IMR-90 (cell line): ENCODE measurements at regions not wholly inside any gene's neighbourhood (a gene's known extent, or its start where the extent isn't known, plus 50 kb on each side); places are given as distances from the start of the nearest gene placed in this dataset.

Source experiments
- ATAC-seq: fragments of 200-7000 bp; cut with Tn5 transposase; 2 replicates; pipeline ENCODE4 v1.9.1; 2020; ENCODE audit warnings: low read depth, mild to moderate bottlenecking, moderate library complexity
- BruUV-seq: library from RNA; stranded (reverse); fragments of 400-500 nt; replicated peaks from 2 replicates; lab custom pipeline; 2021; lab: Mats Ljungman, UMichigan
- CTCF ChIA-PET: fragments of 300-600 bp; formaldehyde crosslinking; extraction: SDS; loops from one replicate; lab custom pipeline; 2021; ENCODE audit warnings: antibody characterized with exemption; lab: Yijun Ruan, JAX
- POLR2A ChIA-PET: fragments of 300-600 bp; sonication (Branson Sonifier 250); formaldehyde crosslinking; loops from one replicate; lab custom pipeline; 2022; ENCODE audit warnings: antibody characterized with exemption; ENCODE audit not compliant: unreplicated experiment; lab: Charles Lee
- DNase-seq: peaks from one replicate; pipeline ENCODE4 v3.0.0; 2013
- H2AFZ ChIP-seq: replicated peaks from 2 replicates; pipeline ENCODE3; 2013; ENCODE audit warnings: low read length, mild to moderate bottlenecking; ENCODE audit not compliant: poor library complexity
- H2AK5ac ChIP-seq: 2 replicates; pipeline ENCODE4 v1.6.1; 2013; ENCODE audit warnings: low read depth, low read length, inconsistent platforms
- H2AK9ac ChIP-seq: replicated peaks from 2 replicates; pipeline ENCODE3; 2013; ENCODE audit warnings: mild to moderate bottlenecking, low read depth, low read length, moderate library complexity; ENCODE audit not compliant: poor library complexity
- H2BK120ac ChIP-seq: 2 replicates; pipeline ENCODE4 v1.6.1; 2013; ENCODE audit warnings: low read depth, low read length, inconsistent platforms
- H2BK15ac ChIP-seq: 3 replicates; pipeline ENCODE4 v1.6.1; 2013; ENCODE audit warnings: low read depth, low read length, inconsistent platforms
- H2BK20ac ChIP-seq: 2 replicates; pipeline ENCODE4 v1.6.1; 2013; ENCODE audit warnings: low read depth, mild to moderate bottlenecking, inconsistent platforms, low read length, moderate library complexity
- H2BK5ac ChIP-seq: 2 replicates; pipeline ENCODE4 v1.6.1; 2013; ENCODE audit warnings: mild to moderate bottlenecking, low read depth, low read length, inconsistent platforms; ENCODE audit not compliant: poor library complexity, severe bottlenecking
- H3K14ac ChIP-seq: replicated peaks from 2 replicates; pipeline ENCODE4 v1.6.1; 2013; ENCODE audit warnings: low read depth, low read length, inconsistent platforms
- H3K18ac ChIP-seq: 2 replicates; pipeline ENCODE4 v1.6.1; 2013; ENCODE audit warnings: low read depth, low read length, control low read depth
- H3K23ac ChIP-seq: 2 replicates; pipeline ENCODE4 v1.6.1; 2013; ENCODE audit warnings: low read depth, low read length, inconsistent platforms
- H3K27ac ChIP-seq: 2 replicates; pipeline ENCODE4 v1.5.1; 2013; ENCODE audit warnings: mild to moderate bottlenecking, control low read depth, low read length; ENCODE audit not compliant: insufficient read depth
- H3K27me3 ChIP-seq: 2 replicates; pipeline ENCODE4 v1.6.1; 2013; ENCODE audit warnings: low read length; ENCODE audit not compliant: control insufficient read depth, insufficient read depth
- H3K36me3 ChIP-seq: 2 replicates; pipeline ENCODE4 v1.6.1; 2013; ENCODE audit warnings: low read length, mixed read lengths; ENCODE audit not compliant: control insufficient read depth, insufficient read depth
- H3K4ac ChIP-seq: 2 replicates; pipeline ENCODE4 v1.6.1; 2013; ENCODE audit warnings: low read depth, low read length, inconsistent platforms
- H3K4me1 ChIP-seq: 2 replicates; pipeline ENCODE4 v1.6.1; 2013; ENCODE audit warnings: low read length, mixed read lengths; ENCODE audit not compliant: control insufficient read depth, insufficient read depth
- H3K4me2 ChIP-seq: 2 replicates; pipeline ENCODE4 v1.6.1; 2013; ENCODE audit warnings: low read depth, mild to moderate bottlenecking, control low read depth, low read length, moderate library complexity
- H3K4me3 ChIP-seq: 2 replicates; pipeline ENCODE4 v1.5.1; 2013; ENCODE audit warnings: low read depth, mild to moderate bottlenecking, control low read depth, low read length, moderate library complexity; ENCODE audit not compliant: insufficient read depth
- H3K56ac ChIP-seq: 2 replicates; pipeline ENCODE4 v1.6.1; 2013; ENCODE audit warnings: low read length, inconsistent platforms; ENCODE audit not compliant: insufficient read depth; ENCODE audit errors: extremely low read depth
- H3K79me1 ChIP-seq, 2 experiments: 2 replicates each; pipeline ENCODE4 v1.6.1; 2013; ENCODE audit warnings: low read length in 2 of 2, inconsistent platforms in 1 of 2, low read depth in 1 of 2
- H3K9ac ChIP-seq: 2 replicates; pipeline ENCODE4 v1.6.1; 2013; ENCODE audit warnings: low read depth, low read length, control low read depth
- H3K9me1 ChIP-seq: 2 replicates; pipeline ENCODE4 v1.6.1; 2013; ENCODE audit warnings: low read length, inconsistent platforms; ENCODE audit not compliant: insufficient read depth
- H3K9me3 ChIP-seq: 2 replicates; pipeline ENCODE4 v1.6.1; 2013; ENCODE audit warnings: low read length; ENCODE audit not compliant: control insufficient read depth, insufficient read depth
- H4K20me1 ChIP-seq: 2 replicates; pipeline ENCODE4 v1.6.1; 2013; ENCODE audit warnings: low read length, inconsistent platforms; ENCODE audit not compliant: insufficient read depth
- H4K5ac ChIP-seq: 2 replicates; pipeline ENCODE4 v1.6.1; 2013; ENCODE audit warnings: mild to moderate bottlenecking, low read depth, low read length, control low read depth
- H4K8ac ChIP-seq, 2 experiments: 2 replicates each; pipeline ENCODE4 v1.6.1; 2013; ENCODE audit warnings: low read depth in 2 of 2, low read length in 2 of 2, control low read depth in 1 of 2, inconsistent platforms in 1 of 2
- H4K91ac ChIP-seq: 2 replicates; pipeline ENCODE4 v1.6.1; 2013; ENCODE audit warnings: low read depth, low read length, inconsistent platforms; ENCODE audit not compliant: insufficient read depth
- MAZ ChIP-seq: IDR thresholded peaks from 2 replicates; pipeline ENCODE4 v1.6.1; 2012; ENCODE audit warnings: low read depth, mild to moderate bottlenecking, low read length, improper control_type of control experiment, moderate library complexity, borderline replicate concordance
- SMC3 ChIP-seq: fragments of 150-350 bp; IDR thresholded peaks from 2 replicates; pipeline ENCODE4 v1.6.1; 2016; ENCODE audit warnings: low read depth, mild to moderate bottlenecking, antibody characterized with exemption, low read length, moderate library complexity
- USF2 ChIP-seq: fragments of 150-350 bp; IDR thresholded peaks from 2 replicates; pipeline ENCODE4 v1.6.1; 2017; ENCODE audit warnings: mild to moderate bottlenecking, antibody characterized with exemption, low read length, low read depth
- WGBS, 2 experiments: methylation state at CpG; one replicate each; pipeline versions ENCODE4 v1.1.5 to v1.1.7; 2013; ENCODE audit warnings: missing lambda C conversion rate in 2 of 2; ENCODE audit not compliant: insufficient read length in 1 of 2; ENCODE audit errors: extremely low coverage in 2 of 2; 5-methylcytosine and 5-hydroxymethylcytosine counted together
- dilution Hi-C: fragments of 300-500 bp; cut with HindIII; formaldehyde crosslinking; loops from one replicate; pipeline ENCODE4 v1.14.3; 2018; ENCODE audit warnings: low sequenced_read_pairs; ENCODE audit not compliant: unreplicated experiment
- in situ Hi-C: fragments of 300-500 bp; cut with MboI; formaldehyde crosslinking; loops from 3 replicates; pipeline ENCODE4 v1.14.3; 2019; ENCODE audit warnings: low sequenced_read_pairs, inconsistent platforms, mixed read lengths
- intact Hi-C: fragments of 100-400 bp; cut with micrococcal nuclease; formaldehyde crosslinking; loops from 2 replicates; pipeline ENCODE4 v1.10.0; 2022

- no TSS peak for BruUV-seq
- no peak overlapping the region for H3K9ac ChIP-seq
- H3K18ac ChIP-seq: no peak overlapping the region
- no peak overlapping the region for H4K91ac ChIP-seq
- H3K4me1 ChIP-seq: no peaks in the 10 kb centered on the region
- DNase-seq (no peak), ATAC-seq (no peak)
- H3K27ac ChIP-seq: no peak overlapping the region
- H2AFZ ChIP-seq: no peak overlapping the region
- H3K79me1 ChIP-seq: no peaks in the 10 kb centered on the region
- no peak overlapping the region for H2BK15ac ChIP-seq
- no peak overlapping the region for H2AK5ac ChIP-seq
- CTCF ChIA-PET: no interaction called here
- no peak overlapping the region for H2BK120ac ChIP-seq
- dilution Hi-C loops: no loop called here
- H3K4me3 ChIP-seq: no peak overlapping the region
- H3K27me3 ChIP-seq: no peaks in the 10 kb centered on the region
- intact Hi-C loops: no loop called here
- no peak overlapping the region for H3K14ac ChIP-seq
- no peaks in the 10 kb centered on the region for H3K9me3 ChIP-seq
- no peaks in the 10 kb centered on the region for H3K36me3 ChIP-seq
- no peaks in the 10 kb centered on the region for H4K20me1 ChIP-seq
- H2BK20ac ChIP-seq: no peak overlapping the region
- H2BK5ac ChIP-seq: no peak overlapping the region
- H2AK9ac ChIP-seq: no peak overlapping the region
- H3K4ac ChIP-seq: no peak overlapping the region
- in situ Hi-C loops: no loop called here
- no CpG with 5 or more reads among the region's 2 CpGs for WGBS, 2 experiments
- no peaks in the 10 kb centered on the region for H3K9me1 ChIP-seq
- no peak overlapping the region for H4K8ac ChIP-seq
- no peak overlapping the region for H4K5ac ChIP-seq
- no peak overlapping the region for H3K56ac ChIP-seq
- H3K23ac ChIP-seq: no peak overlapping the region
- POLR2A ChIA-PET: no interaction called here
- H3K4me2 ChIP-seq: no peak overlapping the region
- TF ChIP-seq MAZ: no peak
- no peak for TF ChIP-seq USF2
- no peak for TF ChIP-seq SMC3
Measured at GRCh38 chr10:53469383-53469782, 696.8 kb upstream of the MBL2 start.
